Panc1 (cell line): ENCODE measurements at regions not wholly inside any gene's neighbourhood (a gene's known extent, or its start where the extent isn't known, plus 50 kb on each side); places are given as distances from the start of the nearest gene placed in this dataset.

Experiments
- ATAC-seq: fragments of 200-7000 bp; cut with Tn5 transposase; 2 replicates; pipeline ENCODE4 v1.9.1; 2020; ENCODE audit warnings: mild to moderate bottlenecking, moderate library complexity
- BruUV-seq: library from RNA; stranded (reverse); fragments of 400-500 nt; replicated peaks from 2 replicates; lab custom pipeline; 2021; lab: Mats Ljungman, UMichigan
- CTCF ChIA-PET: fragments of 300-600 bp; sonication (Branson Sonifier 250); formaldehyde crosslinking; loops from one replicate; lab custom pipeline; 2022; ENCODE audit warnings: antibody characterized with exemption; lab: Charles Lee
- POLR2A ChIA-PET: fragments of 300-600 bp; sonication (Branson Sonifier 250); formaldehyde crosslinking; loops from one replicate; lab custom pipeline; 2022; ENCODE audit warnings: antibody characterized with exemption; lab: Charles Lee
- DNase-seq: peaks from one replicate; pipeline ENCODE4 v3.0.0-alpha.2; 2010; ENCODE audit warnings: low read depth, low spot score
- H3K27ac ChIP-seq: 2 replicates; pipeline ENCODE4 v1.5.1; 2011; ENCODE audit warnings: mild to moderate bottlenecking, low read length, inconsistent platforms
- H3K27me3 ChIP-seq: fragments of 200-500 bp; sonication (Bioruptor generic); 2 replicates; pipeline ENCODE4 v1.6.0; 2014; ENCODE audit warnings: low read length, inconsistent platforms; ENCODE audit not compliant: control insufficient read depth, insufficient read depth
- H3K36me3 ChIP-seq: fragments of 200-500 bp; sonication (Bioruptor generic); 2 replicates; pipeline ENCODE4 v1.5.1; 2014; ENCODE audit warnings: inconsistent platforms, mild to moderate bottlenecking, low read length, moderate library complexity; ENCODE audit not compliant: control insufficient read depth, insufficient read depth
- H3K4me1 ChIP-seq: 2 replicates; pipeline ENCODE4 v1.5.1; 2011; ENCODE audit warnings: inconsistent platforms, mild to moderate bottlenecking, low read length, moderate library complexity; ENCODE audit not compliant: control insufficient read depth, insufficient read depth
- H3K4me3 ChIP-seq, 2 experiments: 2 replicates each; pipeline ENCODE4 v1.5.1; 2011 to 2012; ENCODE audit warnings: low read depth in 2 of 2, low read length in 2 of 2, mild to moderate bottlenecking in 2 of 2, inconsistent platforms in 1 of 2, moderate library complexity in 1 of 2
- H3K9me3 ChIP-seq: fragments of 200-500 bp; sonication (Bioruptor generic); 2 replicates; pipeline ENCODE4 v1.5.1; 2014; ENCODE audit warnings: low read depth, mild to moderate bottlenecking, inconsistent platforms, low read length, moderate library complexity; ENCODE audit not compliant: control insufficient read depth, insufficient read depth
- POLR2AphosphoS5 ChIP-seq: IDR thresholded peaks from 2 replicates; pipeline ENCODE4 v1.6.1; 2012; ENCODE audit warnings: mild to moderate bottlenecking, low read depth, low read length, moderate library complexity
- SIN3A ChIP-seq: IDR thresholded peaks from 2 replicates; pipeline ENCODE4 v1.6.1; 2012; ENCODE audit warnings: low read depth, mild to moderate bottlenecking, low read length, moderate library complexity, borderline replicate concordance; ENCODE audit not compliant: insufficient read depth
- TCF7L2 ChIP-seq: IDR thresholded peaks from 2 replicates; pipeline ENCODE4 v1.6.1; 2011; ENCODE audit warnings: mild to moderate bottlenecking, low read depth, low read length, inconsistent platforms
- in situ Hi-C: cut with HindIII; loops from 2 replicates; pipeline ENCODE4 v1.10.0; 2016; ENCODE audit warnings: low sequenced_read_pairs, low pct_unique_long_range_greater_than_20kb
- intact Hi-C: fragments of 100-400 bp; cut with micrococcal nuclease; formaldehyde crosslinking; loops from one replicate; pipeline ENCODE4 v1.10.0; 2022; ENCODE audit not compliant: unreplicated experiment
- TF ChIP-seq, protein P1 (sequence below): fragments of 450-650 bp; IDR thresholded peaks from 2 replicates; pipeline ENCODE4 v1.5.1; 2017; ENCODE audit warnings: mild to moderate bottlenecking
- TF ChIP-seq, protein P2 (sequence below), 2 experiments: IDR thresholded peaks; 2 replicates each; pipeline ENCODE4 v1.6.1; 2011 to 2012; ENCODE audit warnings: low read depth in 2 of 2, control low read depth in 1 of 2, low read length in 1 of 2, mild to moderate bottlenecking in 1 of 2, moderate library complexity in 1 of 2; ENCODE audit not compliant: insufficient read depth in 1 of 2

DNA sequence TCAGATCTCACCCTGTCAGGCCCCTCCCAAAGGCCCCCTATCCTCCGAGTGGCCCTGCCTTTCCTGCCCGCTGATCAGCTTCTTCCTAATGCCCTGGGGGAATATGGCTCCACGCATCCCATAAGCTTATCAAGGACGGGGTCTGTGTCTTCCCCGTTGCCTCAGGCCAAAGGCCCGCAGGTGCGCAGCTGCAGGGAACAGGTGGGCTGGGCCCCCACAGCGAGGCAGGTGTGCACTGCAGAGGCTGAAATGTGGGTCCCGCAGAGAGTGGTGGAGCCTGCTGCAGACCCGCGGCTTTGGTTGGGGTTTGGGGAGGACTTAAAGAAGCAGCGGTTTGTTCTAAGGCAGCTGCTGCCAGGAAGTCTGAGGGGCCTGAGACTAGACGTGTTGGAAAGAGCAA, 220.8 kb upstream of the TCERG1L start:
- in situ Hi-C loops = no loop called here
- Histone ChIP-seq H3K36me3 (no peaks in the 10 kb centered on the region), H3K9me3 (no peaks in the 10 kb centered on the region), H3K4me1 (no peaks in the 10 kb centered on the region), H3K27me3 (no peaks in the 10 kb centered on the region), H3K4me3 (no peak overlapping the region), H3K27ac (no peak overlapping the region)
- DNase-seq (no peak), ATAC-seq (no peak)
- CTCF ChIA-PET = no interaction called here
- POLR2A ChIA-PET = no interaction called here
- TF ChIP-seq POLR2AphosphoS5 = no peak
- TF ChIP-seq, protein P1, sequence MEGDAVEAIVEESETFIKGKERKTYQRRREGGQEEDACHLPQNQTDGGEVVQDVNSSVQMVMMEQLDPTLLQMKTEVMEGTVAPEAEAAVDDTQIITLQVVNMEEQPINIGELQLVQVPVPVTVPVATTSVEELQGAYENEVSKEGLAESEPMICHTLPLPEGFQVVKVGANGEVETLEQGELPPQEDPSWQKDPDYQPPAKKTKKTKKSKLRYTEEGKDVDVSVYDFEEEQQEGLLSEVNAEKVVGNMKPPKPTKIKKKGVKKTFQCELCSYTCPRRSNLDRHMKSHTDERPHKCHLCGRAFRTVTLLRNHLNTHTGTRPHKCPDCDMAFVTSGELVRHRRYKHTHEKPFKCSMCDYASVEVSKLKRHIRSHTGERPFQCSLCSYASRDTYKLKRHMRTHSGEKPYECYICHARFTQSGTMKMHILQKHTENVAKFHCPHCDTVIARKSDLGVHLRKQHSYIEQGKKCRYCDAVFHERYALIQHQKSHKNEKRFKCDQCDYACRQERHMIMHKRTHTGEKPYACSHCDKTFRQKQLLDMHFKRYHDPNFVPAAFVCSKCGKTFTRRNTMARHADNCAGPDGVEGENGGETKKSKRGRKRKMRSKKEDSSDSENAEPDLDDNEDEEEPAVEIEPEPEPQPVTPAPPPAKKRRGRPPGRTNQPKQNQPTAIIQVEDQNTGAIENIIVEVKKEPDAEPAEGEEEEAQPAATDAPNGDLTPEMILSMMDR = no peak
- TF ChIP-seq, protein P2, sequence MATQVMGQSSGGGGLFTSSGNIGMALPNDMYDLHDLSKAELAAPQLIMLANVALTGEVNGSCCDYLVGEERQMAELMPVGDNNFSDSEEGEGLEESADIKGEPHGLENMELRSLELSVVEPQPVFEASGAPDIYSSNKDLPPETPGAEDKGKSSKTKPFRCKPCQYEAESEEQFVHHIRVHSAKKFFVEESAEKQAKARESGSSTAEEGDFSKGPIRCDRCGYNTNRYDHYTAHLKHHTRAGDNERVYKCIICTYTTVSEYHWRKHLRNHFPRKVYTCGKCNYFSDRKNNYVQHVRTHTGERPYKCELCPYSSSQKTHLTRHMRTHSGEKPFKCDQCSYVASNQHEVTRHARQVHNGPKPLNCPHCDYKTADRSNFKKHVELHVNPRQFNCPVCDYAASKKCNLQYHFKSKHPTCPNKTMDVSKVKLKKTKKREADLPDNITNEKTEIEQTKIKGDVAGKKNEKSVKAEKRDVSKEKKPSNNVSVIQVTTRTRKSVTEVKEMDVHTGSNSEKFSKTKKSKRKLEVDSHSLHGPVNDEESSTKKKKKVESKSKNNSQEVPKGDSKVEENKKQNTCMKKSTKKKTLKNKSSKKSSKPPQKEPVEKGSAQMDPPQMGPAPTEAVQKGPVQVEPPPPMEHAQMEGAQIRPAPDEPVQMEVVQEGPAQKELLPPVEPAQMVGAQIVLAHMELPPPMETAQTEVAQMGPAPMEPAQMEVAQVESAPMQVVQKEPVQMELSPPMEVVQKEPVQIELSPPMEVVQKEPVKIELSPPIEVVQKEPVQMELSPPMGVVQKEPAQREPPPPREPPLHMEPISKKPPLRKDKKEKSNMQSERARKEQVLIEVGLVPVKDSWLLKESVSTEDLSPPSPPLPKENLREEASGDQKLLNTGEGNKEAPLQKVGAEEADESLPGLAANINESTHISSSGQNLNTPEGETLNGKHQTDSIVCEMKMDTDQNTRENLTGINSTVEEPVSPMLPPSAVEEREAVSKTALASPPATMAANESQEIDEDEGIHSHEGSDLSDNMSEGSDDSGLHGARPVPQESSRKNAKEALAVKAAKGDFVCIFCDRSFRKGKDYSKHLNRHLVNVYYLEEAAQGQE (IDR thresholded peaks at IDR 0.05; ENCODE audit: insufficient read depth in 1 of 2, low read depth in 2 of 2, low read length in 1 of 2) = no peak
- no peak for TF ChIP-seq SIN3A
- TF ChIP-seq TCF7L2 = no peak
- intact Hi-C loops = no loop called here
- no TSS peak for BruUV-seq

DNA sequence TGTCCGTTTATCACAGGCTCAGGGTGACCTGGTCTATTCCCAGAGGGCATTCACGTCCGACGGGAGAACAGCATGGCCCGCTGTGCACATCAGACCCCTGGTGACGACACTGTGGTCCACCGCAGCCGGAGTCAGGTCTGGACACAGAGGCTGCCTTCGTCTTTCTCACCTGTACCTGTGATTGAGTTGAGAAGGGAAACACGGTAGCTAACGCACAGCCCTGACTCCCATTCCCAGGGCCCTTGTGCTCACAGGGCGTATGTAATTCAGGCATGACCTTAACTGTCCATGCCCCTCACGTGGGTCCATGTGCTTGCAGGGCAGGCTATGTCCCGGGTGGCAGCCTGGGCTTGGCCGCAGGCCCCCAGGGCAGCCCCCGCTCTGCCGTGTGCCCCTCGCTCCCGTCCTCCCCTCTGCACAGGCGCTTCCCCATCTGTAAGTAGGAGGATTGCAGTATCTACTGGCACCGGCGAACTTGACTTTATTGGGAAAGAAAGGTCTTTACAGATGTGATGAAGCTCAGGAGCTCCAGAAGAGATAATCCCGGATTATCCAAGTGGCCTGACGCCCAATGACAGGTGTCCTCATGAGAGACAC, 221.3 kb upstream of the TCERG1L start:
- BruUV-seq = no TSS peak
- TF ChIP-seq POLR2AphosphoS5 = no peak
- TF ChIP-seq, protein P1 = no peak
- no peak for TF ChIP-seq SIN3A
- TF ChIP-seq TCF7L2 = no peak
- TF ChIP-seq, protein P2 (IDR thresholded peaks at IDR 0.05; ENCODE audit: insufficient read depth in 1 of 2, low read depth in 2 of 2, low read length in 1 of 2) = no peak

More for the DNA sequence above, 221.3 kb upstream of the TCERG1L start:
- in situ Hi-C loops (no loop called here), intact Hi-C loops (no loop called here)
- 0 out of 2 replicates have a peak, but pooled peaks have one; percentile 47 for ATAC-seq
- no peaks in the 10 kb centered on the region for H3K9me3 ChIP-seq
- no peaks in the 10 kb centered on the region for H3K36me3 ChIP-seq
- CTCF ChIA-PET = no interaction called here
- no peak for DNase-seq
- H3K4me1 ChIP-seq = no peaks in the 10 kb centered on the region
- H3K27me3 ChIP-seq = no peaks in the 10 kb centered on the region
- POLR2A ChIA-PET = no interaction called here
- no peak overlapping the region for H3K4me3 ChIP-seq
- no peak overlapping the region for H3K27ac ChIP-seq
